ENCODE measurements at regions not wholly inside any gene's neighbourhood (a gene's known extent, or its start where the extent isn't known, plus 50 kb on each side); places are given as distances from the start of the nearest gene placed in this dataset.

DNA sequence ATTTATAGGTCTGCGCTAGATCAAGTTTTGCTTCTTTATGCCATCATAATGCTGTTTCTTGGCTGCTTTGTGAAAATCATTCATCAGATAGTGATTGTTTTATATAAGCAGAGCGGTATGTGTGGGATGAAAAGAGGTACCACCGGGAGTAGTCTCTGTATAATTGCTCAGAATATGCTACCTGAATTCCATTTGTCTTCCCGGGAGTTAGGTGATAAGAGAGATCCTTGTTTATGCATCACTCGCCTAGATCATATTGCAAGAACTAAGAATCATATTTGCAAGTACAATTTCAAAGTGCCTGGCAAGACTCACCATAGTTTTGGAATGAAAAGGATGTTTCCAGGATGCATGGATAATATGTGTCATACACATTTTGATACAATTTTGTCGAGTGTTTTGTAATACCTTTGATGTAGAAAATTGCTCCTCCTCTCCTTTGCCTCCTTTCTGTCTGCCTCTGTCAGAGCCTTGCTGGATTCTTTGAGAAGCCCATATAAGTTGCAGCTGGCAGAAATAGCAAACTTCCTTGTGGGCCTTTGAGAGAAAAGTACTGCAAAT lies 1306.0 kb upstream of the SLC10A2 start:
- no peak overlapping the region for H4K5ac ChIP-seq (ENCODE audit: low read depth, low read length)
- H3K4me2 ChIP-seq (ENCODE audit: low read depth, low read length) = no peak overlapping the region
- CTCF ChIA-PET = no interaction called here
- no peak overlapping the region for H2BK15ac ChIP-seq (ENCODE audit: low read depth, low read length)
- H3K4me3 ChIP-seq (ENCODE audit: insufficient read depth, low read depth, low read length) = no peak overlapping the region
- H2AK5ac ChIP-seq (ENCODE audit: low read depth, low read length) = no peak overlapping the region
- no peak overlapping the region for H3K23ac ChIP-seq (ENCODE audit: low read depth, low read length)
- no peak overlapping the region for H3K14ac ChIP-seq (replicated peaks; ENCODE audit: low read depth, low read length)
- dilution Hi-C loops (cut with HindIII; ENCODE audit: low sequenced_read_pairs, unreplicated experiment) (no loop called here), intact Hi-C loops (cut with micrococcal nuclease) (no loop called here), in situ Hi-C loops (cut with MboI; ENCODE audit: low sequenced_read_pairs) (no loop called here)
- H3K4me1 ChIP-seq (ENCODE audit: control insufficient read depth, insufficient read depth, low read length) = no peaks in the 10 kb centered on the region
- H3K27ac ChIP-seq (ENCODE audit: insufficient read depth, low read length) = no peak overlapping the region
- H4K20me1 ChIP-seq (ENCODE audit: insufficient read depth, low read length) = no peaks in the 10 kb centered on the region
- no peak overlapping the region for H2BK120ac ChIP-seq (ENCODE audit: low read depth, low read length)
- H4K8ac ChIP-seq (ENCODE audit: low read depth in 2 of 2, low read length in 2 of 2) = no peak overlapping the region
- H3K56ac ChIP-seq (ENCODE audit: extremely low read depth, insufficient read depth, low read length) = no peak overlapping the region
- no peak overlapping the region for H3K4ac ChIP-seq (ENCODE audit: low read depth, low read length)
- H2AK9ac ChIP-seq (replicated peaks; ENCODE audit: low read depth, low read length, poor library complexity) = no peak overlapping the region
- H4K91ac ChIP-seq (ENCODE audit: insufficient read depth, low read depth, low read length) = no peak overlapping the region
- no peaks in the 10 kb centered on the region for H3K27me3 ChIP-seq (ENCODE audit: control insufficient read depth, insufficient read depth, low read length)
- no TSS peak for BruUV-seq (replicated peaks)
- H3K36me3 ChIP-seq (ENCODE audit: control insufficient read depth, insufficient read depth, low read length) = no peaks in the 10 kb centered on the region
- no peak overlapping the region for H3K9ac ChIP-seq (ENCODE audit: low read depth, low read length)
- H2BK5ac ChIP-seq (ENCODE audit: low read depth, low read length, poor library complexity, severe bottlenecking) = no peak overlapping the region
- no peak overlapping the region for H2AFZ ChIP-seq (replicated peaks; ENCODE audit: low read length, poor library complexity)
- no peak overlapping the region for H3K18ac ChIP-seq (ENCODE audit: low read depth, low read length)
- no peaks in the 10 kb centered on the region for H3K9me3 ChIP-seq (ENCODE audit: control insufficient read depth, insufficient read depth, low read length)
- DNase-seq (no peak), ATAC-seq (ENCODE audit: low read depth) (no peak)
- WGBS, 2 experiments (ENCODE audit: extremely low coverage in 2 of 2, insufficient read length in 1 of 2) = no CpG with 5 or more reads among the region's 6 CpGs
- no peak for TF ChIP-seq CHD1 (IDR thresholded peaks at IDR 0.05; ENCODE audit: low read depth, low read length)
- no peak overlapping the region for H2BK20ac ChIP-seq (ENCODE audit: low read depth, low read length)
- H3K9me1 ChIP-seq (ENCODE audit: insufficient read depth, low read length) = no peaks in the 10 kb centered on the region
- H3K79me1 ChIP-seq (ENCODE audit: low read depth in 1 of 2, low read length in 2 of 2) = no peaks in the 10 kb centered on the region
- POLR2A ChIA-PET (ENCODE audit: unreplicated experiment) = no interaction called here

All from IMR-90 (cell line).